Calu3 (cell line): ENCODE measurements at regions not wholly inside any gene's neighbourhood (a gene's known extent, or its start where the extent isn't known, plus 50 kb on each side); places are given as distances from the start of the nearest gene placed in this dataset.

Source experiments
- BruUV-seq: library from RNA; stranded (reverse); fragments of 400-500 nt; replicated peaks from 2 replicates; lab custom pipeline; 2021; lab: Mats Ljungman, UMichigan
- CTCF ChIA-PET: fragments of 300-600 bp; sonication (Branson Sonifier 250); formaldehyde crosslinking; loops from one replicate; lab custom pipeline; 2022; ENCODE audit warnings: antibody characterized with exemption; lab: Charles Lee
- DNase-seq: peaks from one replicate; pipeline ENCODE4 v3.0.0; 2022
- H3K27ac Mint-ChIP-seq: one replicate; pipeline ENCODE4 v1.8.0; 2022; ENCODE audit warnings: mixed read lengths; ENCODE audit not compliant: unreplicated experiment
- H3K27me3 Mint-ChIP-seq: one replicate; pipeline ENCODE4 v1.8.0; 2022; ENCODE audit warnings: mixed read lengths; ENCODE audit not compliant: unreplicated experiment
- H3K36me3 Mint-ChIP-seq: one replicate; pipeline ENCODE4 v1.8.0; 2022; ENCODE audit warnings: mild to moderate bottlenecking, moderate library complexity, mixed read lengths; ENCODE audit not compliant: insufficient read depth, unreplicated experiment
- H3K4me1 Mint-ChIP-seq: one replicate; pipeline ENCODE4 v1.8.0; 2022; ENCODE audit warnings: mild to moderate bottlenecking, low read depth, mixed read lengths; ENCODE audit not compliant: unreplicated experiment
- H3K4me3 Mint-ChIP-seq: one replicate; pipeline ENCODE4 v1.8.0; 2022; ENCODE audit warnings: mild to moderate bottlenecking, low read depth, moderate library complexity, mixed read lengths; ENCODE audit not compliant: unreplicated experiment
- H3K9me3 Mint-ChIP-seq: one replicate; pipeline ENCODE4 v1.8.0; 2022; ENCODE audit warnings: low read depth, mixed read lengths; ENCODE audit not compliant: unreplicated experiment
- intact Hi-C: fragments of 100-400 bp; cut with micrococcal nuclease; formaldehyde crosslinking; loops from one replicate; pipeline ENCODE4 v1.10.0; 2022; ENCODE audit not compliant: unreplicated experiment
- TF ChIP-seq, protein P1 (sequence below): fragments of 200-600 bp; IDR thresholded peaks from one replicate; pipeline ENCODE4 v1.8.0; 2022; ENCODE audit warnings: antibody characterized with exemption; ENCODE audit not compliant: unreplicated experiment

DNA sequence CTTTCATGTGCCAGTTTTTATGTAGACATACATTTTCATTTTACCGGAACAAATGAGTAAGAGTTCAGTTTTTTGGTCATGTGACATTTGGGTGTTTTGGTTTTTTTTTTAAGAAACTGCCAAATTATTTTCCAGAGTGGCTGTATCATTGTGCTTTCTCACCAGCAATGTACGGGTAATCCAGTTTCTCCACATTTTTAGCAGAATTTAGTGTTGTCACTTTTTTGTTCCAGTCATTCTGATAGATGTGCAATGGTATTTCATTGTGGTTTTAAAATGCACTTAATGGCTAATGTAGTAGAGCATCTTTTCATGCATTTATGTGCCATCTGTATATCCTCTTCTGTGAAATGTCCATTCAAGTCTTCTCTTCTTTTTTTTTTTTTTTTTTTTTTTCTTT, 126.5 kb upstream of the FBXO11 start:
- intact Hi-C loops, result no loop called here
- DNase-seq, result no peak
- TF ChIP-seq, protein P1, sequence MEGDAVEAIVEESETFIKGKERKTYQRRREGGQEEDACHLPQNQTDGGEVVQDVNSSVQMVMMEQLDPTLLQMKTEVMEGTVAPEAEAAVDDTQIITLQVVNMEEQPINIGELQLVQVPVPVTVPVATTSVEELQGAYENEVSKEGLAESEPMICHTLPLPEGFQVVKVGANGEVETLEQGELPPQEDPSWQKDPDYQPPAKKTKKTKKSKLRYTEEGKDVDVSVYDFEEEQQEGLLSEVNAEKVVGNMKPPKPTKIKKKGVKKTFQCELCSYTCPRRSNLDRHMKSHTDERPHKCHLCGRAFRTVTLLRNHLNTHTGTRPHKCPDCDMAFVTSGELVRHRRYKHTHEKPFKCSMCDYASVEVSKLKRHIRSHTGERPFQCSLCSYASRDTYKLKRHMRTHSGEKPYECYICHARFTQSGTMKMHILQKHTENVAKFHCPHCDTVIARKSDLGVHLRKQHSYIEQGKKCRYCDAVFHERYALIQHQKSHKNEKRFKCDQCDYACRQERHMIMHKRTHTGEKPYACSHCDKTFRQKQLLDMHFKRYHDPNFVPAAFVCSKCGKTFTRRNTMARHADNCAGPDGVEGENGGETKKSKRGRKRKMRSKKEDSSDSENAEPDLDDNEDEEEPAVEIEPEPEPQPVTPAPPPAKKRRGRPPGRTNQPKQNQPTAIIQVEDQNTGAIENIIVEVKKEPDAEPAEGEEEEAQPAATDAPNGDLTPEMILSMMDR, result no peak
- peaks cover 11% of the 10 kb centered on the region for H3K27me3 Mint-ChIP-seq
- H3K36me3 Mint-ChIP-seq, result no peaks in the 10 kb centered on the region
- no TSS peak for BruUV-seq
- no peak overlapping the region for H3K4me3 Mint-ChIP-seq
- H3K4me1 Mint-ChIP-seq, result no peaks in the 10 kb centered on the region
- CTCF ChIA-PET, result no interaction called here
- H3K9me3 Mint-ChIP-seq, result no peaks in the 10 kb centered on the region
- H3K27ac Mint-ChIP-seq, result no peak overlapping the region

DNA sequence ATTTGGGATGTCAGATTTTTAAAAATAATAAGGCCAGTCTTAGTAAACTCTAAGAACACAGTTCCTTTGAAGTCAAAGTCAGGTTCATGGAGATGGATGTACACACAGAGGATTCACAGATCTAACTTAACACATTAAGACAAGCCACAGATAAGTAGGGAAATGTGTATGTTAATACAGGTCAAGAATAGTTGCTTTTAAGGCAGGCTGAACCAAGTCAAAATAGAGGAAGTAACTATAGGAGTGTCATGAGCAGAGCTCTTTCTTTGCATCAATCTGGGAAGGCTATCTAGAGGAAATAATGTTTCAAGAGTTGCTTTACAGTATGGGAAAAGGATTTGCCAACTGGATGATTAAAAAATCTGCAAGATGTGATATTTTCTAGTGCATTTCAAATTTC, 128.0 kb upstream of the FBXO11 start:
- Mint-ChIP-seq H3K27me3 (no peaks in the 10 kb centered on the region), H3K4me3 (no peak overlapping the region), H3K4me1 (no peaks in the 10 kb centered on the region), H3K9me3 (no peaks in the 10 kb centered on the region), H3K27ac (no peak overlapping the region), H3K36me3 (no peaks in the 10 kb centered on the region)
- no peak for DNase-seq
- BruUV-seq, result no TSS peak
- CTCF ChIA-PET, result interaction anchor here (0.6 kb wide), 1 partner anchor 1900 kb away, joined by 3 read pairs; no protein-coding TSS in a partner anchor
- TF ChIP-seq, protein P1, result no peak
- intact Hi-C loops, result no loop called here

DNA sequence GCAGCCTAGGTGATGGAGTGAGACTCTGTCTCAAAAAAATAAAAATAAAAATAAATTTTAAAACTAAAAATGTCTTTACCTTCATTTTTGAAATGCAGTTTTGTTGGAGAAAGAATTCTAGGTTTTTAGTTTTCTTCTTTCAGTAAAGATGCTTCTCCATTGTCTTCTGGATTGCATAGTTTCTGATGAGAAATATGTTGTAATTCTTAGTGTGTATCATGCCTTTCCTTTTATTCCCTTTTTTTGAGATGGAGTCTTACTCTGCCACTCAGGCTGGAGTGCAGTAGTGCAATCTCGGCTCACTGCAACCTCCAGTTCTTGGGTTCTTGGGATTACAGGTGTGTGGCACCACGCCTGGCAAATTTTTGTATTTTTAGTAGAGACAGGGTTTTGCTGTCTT, 130.0 kb upstream of the FBXO11 start:
- CTCF ChIA-PET, result no interaction called here
- intact Hi-C loops, result no loop called here
- Mint-ChIP-seq H3K27ac (no peak overlapping the region), H3K4me1 (no peaks in the 10 kb centered on the region), H3K9me3 (no peaks in the 10 kb centered on the region), H3K27me3 (peaks cover 8% of the 10 kb centered on the region), H3K4me3 (no peak overlapping the region), H3K36me3 (no peaks in the 10 kb centered on the region)
- TF ChIP-seq, protein P1, result no peak
- BruUV-seq, result no TSS peak
- DNase-seq, result no peak

DNA sequence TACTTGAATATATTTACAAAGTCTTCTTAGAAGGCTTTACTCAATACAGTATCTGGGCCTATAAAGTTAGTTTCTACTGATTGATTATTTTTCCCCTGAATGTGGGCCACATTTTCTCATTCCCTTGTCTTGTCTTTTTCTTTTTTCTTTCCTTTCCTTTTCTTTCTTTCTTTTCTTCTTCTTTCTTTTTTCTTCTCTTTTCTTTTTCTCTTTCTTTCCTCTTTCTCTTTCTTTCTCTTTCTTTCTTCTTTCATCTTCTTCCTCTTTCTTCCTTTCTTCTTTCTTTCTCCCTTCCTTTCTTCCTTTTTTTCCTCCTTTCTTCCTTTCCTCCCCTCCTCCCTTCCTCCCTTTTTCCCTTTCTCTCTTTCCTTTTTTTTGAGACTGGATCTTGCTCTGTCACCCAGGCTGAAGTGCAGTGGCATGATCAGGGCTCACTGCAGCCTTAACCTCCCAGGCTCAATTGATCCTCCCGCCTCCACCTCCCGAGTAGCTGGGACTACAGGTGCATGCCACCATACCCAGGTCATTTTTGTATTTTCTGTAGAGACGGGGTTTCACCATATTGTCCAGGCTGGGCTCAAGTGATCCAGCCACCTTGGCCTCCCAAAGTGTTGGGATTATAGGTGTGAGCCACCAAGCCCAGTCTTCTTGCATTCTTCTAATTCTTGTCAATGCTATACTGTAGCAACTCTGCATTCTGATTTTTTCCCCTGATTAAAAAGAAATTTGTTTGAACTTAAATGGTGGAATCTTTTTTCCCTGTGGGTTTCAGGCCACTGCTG, 133.1 kb upstream of the FBXO11 start:
- CTCF ChIA-PET, result no interaction called here

More for the DNA sequence above, 133.1 kb upstream of the FBXO11 start:
- Mint-ChIP-seq H3K27me3 (peaks cover 30% of the 10 kb centered on the region), H3K27ac (no peak overlapping the region), H3K4me1 (no peaks in the 10 kb centered on the region), H3K9me3 (no peaks in the 10 kb centered on the region), H3K4me3 (no peak overlapping the region), H3K36me3 (no peaks in the 10 kb centered on the region)
- DNase-seq, result no peak
- intact Hi-C loops, result no loop called here
- no TSS peak for BruUV-seq
- TF ChIP-seq, protein P1, result no peak
